HG02870 (cell line): ENCODE measurements at regions not wholly inside any gene's neighbourhood (a gene's known extent, or its start where the extent isn't known, plus 50 kb on each side); places are given as distances from the start of the nearest gene placed in this dataset.
A peak's percentile ranks its signal among the peaks of the same experiment; 100 is the strongest.
"Not testable (repeated sequence)": the region's sequence is repeated elsewhere in the genome, so short reads cannot be mapped to it uniquely, and the experiment has no call there.

Source experiments
- ATAC-seq: cut with Tn5 transposase; IDR thresholded peaks from one replicate; pipeline ENCODE4 v1.9.1; 2021; ENCODE audit warnings: mild to moderate bottlenecking, moderate library complexity; ENCODE audit not compliant: unreplicated experiment

DNA sequence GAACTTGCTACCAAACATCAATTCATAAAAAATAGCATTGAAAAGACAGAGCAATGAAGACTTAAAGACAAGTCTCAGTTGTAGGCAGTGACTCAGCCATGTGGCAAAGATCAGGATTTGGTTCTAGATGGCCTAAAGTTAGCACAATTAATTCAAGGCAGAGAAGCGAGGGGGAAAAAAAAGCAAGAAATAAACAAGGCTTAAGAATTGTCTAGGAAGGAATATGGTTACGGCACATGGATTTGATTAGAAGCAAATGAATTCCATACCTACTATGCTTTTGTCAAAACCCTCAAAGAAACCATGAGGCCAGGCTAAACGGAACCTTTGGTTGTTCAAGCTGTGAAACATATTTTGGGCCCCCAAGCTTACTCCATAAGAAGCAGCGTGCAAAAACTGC is 362.2 kb upstream of the KCNH7 start:
- no peak for ATAC-seq

DNA sequence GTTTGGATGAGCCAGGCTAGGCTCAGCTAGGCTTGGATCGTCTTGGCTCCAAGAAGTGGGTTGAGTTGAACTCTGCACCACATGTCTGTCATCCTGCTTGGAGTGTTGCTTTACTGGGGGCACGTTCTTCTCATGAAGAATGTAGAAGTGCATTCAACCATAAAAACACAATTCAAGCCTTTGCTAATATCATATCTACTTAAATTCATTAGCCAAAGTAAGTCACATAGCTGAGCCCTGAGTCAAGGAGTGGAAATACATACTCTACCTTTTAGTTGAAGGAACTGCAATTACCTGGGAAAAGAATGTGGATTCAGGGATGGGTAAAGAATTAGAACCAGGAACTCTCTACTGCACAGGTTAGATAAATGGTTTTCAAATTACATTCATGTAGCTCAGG is 360.4 kb upstream of the KCNH7 start:
- no peak for ATAC-seq

DNA sequence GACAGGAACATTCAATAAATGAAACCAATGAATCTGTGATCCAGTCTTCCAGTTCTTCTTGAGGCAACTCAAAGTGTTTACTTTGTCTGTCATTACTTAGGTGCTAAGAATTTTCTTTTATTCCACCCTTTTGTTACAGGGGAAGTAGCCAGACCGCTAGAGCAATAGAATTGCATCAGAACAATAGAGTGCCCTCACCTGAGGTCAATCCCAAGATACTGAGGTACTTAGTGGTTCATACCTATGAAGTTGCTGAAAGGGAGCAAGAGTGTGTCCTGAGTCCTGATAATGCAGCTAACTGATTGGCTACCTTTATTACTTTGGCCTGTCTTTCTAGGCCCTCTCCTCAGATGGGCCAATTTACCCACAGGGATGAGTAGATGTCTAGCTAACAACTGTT is 359.4 kb upstream of the KCNH7 start:
- ATAC-seq = no peak

DNA sequence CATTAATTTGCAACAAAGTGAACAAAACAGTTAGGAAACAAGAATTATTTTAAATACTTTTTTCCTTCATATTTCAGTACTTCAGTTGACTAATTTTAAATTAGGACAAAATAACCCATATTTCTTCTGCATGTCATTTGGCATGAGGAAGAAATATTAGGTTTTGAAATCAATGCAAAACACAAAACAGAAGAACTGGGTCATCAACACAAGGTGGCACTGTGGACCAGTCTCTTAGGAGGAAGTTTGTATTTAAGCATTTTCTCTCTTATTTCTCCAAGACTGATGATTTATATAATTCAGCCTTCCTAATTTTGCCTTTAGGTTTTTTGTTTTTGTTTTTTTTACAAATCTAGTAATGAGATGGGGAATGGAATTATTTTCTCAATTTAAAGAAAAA is 352.8 kb upstream of the KCNH7 start:
- no peak for ATAC-seq

DNA sequence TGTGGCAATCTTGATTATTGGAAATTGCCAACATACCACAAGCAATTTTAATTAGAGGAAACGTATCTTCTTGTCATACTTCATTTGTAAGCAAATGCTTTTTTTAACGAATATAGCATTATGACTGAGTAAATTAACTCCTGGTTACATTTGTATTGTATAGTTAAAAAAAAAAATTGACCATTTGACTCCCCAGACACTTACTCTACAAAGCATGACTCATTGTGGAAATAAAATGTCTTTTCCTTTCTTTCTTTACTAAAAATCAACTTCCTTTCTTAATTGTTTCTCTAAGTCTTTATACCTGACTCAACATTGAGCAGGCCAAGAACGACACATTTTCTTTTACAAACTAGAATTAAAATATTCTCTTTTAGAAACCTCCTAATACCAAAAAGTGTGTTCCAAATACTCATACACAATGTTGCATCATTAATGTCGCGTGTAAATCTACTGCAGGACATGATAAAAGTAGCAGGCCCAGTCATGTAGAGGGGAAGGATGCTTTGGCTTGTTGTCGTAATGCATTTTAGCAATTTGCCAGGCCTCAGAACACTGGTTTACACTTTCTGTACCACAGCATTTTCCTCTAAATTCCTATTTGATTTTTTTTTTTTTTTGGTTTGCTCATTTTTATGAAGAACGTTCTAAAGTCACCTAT is 349.6 kb upstream of the KCNH7 start:
- no peak for ATAC-seq

DNA sequence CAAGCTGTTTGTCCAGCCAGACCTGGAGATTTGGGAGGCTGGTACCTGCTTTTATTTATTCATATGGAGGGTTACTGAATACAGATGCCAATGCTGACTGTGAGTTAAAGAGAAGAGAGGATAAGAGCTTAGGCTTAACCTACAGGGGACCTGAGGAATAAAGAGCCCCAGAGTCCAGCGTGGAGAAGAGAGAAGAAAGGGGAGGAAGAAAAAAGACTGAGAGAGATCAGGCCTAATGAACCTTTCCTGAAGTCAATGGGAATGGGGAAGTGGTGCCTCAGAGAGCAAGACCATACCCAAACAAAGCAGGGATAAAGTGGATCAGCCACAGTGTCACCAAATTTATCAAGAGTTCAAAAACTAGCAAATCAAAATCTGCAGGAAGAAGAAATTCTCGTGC is 348.6 kb upstream of the KCNH7 start:
- ATAC-seq = no peak

DNA sequence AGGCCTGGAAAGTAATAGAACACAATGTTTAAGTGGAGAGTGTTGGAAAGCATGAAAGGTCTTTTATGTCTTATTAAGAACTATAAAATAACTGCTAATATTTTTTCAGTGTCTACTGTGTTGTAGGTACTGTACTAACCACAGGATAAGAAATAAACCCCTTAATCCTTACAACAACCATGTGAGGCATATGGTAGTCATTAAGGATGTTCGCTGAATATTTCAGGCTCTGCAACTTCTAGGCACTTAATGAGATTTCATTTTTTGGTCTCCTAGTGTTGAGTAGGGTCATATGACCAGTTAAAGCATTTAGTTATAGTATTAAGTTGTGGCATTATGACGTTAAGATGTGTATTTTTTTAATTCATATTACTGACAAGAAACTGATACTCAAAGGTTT is 346.6 kb upstream of the KCNH7 start:
- no peak for ATAC-seq

DNA sequence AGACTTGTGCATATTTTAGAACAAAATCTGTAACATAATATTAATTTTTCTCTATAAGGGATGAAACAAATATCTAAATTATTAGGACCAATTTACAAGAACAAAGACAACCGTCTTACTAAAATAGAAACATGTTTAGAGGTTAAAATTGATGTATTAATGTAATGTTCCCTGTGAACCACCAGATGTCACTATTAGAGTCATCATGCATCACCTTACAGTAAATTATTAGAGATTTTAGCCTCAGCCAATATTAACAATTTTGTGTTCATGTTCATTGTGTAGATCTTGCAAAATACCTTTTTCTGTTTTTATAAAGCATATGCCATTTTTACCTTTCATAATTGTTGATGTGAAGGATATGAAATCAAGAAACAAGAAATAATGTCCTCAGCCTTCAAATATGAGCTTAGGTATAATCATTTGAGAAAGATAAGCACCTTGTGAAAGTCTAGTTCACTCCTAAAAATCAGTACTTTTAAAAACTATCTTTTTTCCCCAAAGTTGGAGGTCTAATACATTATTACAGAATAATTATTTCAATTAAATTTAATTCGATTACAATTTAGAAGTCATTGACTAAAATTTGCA is 344.3 kb upstream of the KCNH7 start:
- ATAC-seq = peak; percentile 77

DNA sequence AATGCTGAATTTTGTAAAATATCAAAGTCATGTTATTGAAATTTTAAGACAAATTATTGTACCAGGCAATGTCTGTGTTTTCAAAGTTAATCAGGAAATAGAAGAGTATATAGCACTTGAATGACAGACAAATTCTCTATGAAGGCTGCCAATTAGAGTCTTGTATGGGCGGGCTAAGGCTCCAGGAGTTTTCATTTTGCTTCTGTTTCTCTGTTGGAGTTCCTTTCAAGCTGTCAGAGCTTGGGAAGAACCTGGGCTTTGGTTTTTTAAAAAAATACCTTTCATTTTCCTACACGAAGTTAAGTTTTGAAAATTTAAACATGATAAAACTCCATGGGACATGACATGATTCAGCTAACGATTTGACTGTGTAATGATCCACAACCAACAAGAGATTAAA is 339.0 kb upstream of the KCNH7 start:
- no peak for ATAC-seq

DNA sequence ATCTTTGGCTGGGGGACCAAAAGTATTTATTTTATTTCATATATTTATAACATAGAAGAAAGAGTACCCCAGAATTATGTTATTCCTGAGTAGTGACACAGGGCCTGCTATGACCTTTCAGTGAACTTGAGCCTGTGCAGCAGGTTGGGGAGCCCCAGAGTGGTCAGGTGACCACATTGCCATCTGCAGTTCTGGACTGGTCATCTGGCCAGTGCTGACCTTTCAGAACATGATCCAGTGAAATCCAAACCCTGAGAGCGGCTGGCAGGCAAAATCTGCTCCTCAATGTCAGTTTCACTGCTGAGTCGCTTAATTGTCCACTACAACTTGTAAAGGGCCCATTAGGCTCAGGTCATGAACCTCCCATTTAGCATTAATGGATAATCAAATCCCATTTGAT is 336.7 kb upstream of the KCNH7 start:
- no peak for ATAC-seq

DNA sequence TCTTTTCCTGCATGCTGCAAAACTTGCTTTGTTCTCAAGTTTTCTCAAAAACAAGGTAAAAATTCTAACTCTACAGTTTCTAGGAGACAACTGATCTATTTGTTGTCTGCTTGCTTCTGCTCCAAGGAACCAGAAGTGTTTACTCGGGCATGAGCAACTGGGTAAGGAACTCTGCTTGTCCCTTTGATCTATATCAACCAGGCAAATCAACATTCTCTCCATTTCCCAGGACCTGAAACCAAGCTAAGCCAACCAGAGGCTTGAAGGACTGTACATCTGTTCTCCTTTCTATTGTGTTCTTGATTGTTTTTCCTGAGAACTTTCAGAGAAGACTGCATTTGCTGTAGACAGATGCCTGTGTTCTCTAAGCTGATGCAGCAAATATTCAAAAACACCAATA is 335.0 kb upstream of the KCNH7 start:
- no peak for ATAC-seq

DNA sequence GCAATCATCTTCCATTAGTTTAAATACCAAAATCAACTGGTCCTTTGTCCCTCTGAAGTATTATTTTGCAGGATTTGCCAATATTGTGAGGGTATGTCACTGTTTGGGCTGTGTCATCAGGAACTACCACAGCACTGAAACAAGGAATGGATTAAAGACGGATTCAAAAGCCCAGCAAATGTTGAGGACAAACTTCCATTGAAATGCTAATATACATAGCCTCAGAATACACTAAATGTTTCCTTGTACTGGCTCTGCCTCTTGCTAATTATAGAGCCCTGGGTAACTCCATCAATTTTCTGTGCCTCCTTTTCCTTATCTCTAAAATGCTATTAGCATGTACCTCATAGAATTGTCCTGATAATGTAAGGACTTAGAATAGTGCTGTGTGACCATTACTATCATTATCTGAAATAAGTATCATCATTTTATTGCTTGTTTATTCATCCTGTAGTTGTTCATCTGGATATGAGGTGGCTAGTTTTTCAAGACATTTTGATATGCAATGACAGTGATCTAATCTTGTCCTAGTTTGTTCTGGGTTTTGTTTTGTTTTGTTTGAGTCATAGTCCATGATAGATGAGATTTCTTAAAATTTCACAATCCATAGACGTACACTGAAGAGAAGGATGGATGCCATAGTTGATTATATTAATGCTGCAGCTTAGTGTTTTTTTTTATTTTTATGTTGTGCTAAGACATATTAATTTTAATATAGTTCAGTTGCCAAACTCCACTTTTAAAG is 333.4 kb upstream of the KCNH7 start:
- ATAC-seq = no peak

DNA sequence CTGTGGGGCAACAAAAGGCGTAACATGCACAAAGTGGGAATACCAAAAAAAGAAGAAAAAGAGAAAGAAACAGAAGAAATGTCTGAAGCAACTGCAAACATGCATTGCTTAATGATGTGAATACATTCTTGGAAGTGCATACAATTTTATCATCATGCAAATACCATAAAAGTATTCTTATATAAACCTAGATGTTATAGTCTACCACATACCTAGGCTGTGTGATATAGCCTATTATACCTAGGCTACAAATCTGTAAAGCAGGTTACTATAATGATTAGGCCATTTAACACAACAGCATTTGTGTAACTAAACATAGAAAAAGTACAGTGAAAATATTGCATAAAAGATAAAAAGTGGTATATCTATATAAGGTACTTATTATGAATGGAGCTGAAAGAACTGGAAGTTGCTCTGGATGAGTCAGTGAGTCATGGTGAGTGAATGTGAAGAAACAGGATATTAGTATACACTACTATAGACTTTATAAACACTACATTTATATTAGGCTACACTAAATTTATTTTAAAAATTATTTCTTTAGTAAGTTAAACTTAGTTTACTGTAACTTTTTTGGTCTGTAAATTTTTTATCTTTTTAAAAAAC is 319.4 kb upstream of the KCNH7 start:
- no peak for ATAC-seq

DNA sequence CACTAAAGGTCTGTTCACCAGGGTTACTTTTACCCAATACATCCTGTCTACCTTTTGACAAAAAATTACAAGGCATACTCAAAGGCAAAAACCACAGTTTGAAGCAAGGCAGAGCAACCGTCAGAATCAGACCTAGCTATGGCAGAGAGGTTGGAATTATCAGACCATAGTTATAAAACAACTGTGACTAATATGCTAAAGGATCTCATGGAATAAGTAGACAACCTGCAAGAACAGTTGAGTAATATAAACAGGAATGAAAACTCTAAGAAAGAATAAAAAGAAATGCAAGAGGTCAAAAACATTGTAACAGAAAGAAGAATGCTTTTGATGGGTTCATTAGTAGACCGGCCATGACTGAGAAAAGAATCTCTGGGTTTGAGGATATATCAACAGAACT is 318.8 kb upstream of the KCNH7 start:
- no peak for ATAC-seq

DNA sequence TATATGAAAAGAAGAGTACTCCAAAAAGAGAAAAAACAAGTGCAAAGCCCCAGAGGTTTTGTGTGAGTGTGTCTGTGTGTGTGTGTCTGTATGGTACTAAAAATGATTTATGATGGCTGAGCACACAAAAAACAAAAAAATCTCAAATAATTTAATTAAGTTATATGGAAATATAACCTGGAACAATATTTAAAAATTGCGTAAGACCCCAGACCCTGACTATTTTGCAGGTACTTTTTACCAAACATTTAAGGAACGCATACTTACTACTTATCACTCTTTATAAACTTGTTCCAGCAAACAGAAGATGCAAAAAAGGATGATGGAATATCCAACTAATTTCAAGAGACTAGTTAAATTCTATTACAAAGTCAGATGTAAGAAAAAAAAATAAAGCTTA is 317.4 kb upstream of the KCNH7 start:
- ATAC-seq = no peak

DNA sequence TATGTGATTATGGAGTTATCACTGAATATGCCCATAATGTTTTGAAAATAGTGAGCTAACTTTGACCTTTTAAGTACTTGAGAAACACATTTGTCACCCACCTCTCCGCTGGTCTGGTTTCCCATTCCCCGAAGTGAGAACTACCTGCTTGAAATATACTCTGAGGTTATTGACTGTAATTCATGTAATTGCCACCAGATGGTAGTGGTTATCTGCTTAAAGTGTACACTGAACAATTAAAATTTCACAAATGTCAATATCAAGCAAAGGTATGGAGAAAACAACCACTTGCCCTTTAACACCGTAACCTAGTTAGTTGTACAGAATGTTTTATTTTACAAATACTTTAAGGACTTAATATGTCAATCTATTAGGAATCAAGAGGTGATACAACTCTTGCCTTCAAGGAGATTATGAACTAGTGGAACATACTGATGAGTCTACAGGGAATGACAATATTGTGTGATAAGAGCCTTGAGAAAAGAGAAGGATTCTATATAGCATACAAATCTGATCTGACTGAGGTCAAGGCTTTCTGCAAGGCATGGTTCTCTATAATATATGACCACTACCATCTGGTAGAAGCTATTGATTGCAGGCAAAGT is 316.8 kb upstream of the KCNH7 start:
- peak; percentile 94 for ATAC-seq

DNA sequence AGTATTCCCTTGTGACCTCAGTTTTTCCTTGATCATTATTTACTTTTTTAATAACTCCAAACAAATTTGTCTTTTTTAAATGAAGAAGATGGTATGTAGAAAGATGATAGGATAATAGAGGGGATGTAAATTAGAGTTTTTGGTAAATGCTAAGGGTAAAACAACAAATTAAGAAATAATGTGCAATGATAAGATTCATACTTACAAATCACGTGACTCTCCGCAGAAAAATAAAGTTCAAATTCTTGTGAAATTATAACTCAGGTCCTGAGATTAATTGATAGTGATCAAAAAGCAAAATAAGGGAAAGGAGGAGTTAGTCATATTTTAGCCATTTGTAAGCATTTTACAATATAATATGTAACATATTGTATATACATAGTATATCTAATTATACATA is 304.1 kb upstream of the KCNH7 start:
- ATAC-seq = no peak

DNA sequence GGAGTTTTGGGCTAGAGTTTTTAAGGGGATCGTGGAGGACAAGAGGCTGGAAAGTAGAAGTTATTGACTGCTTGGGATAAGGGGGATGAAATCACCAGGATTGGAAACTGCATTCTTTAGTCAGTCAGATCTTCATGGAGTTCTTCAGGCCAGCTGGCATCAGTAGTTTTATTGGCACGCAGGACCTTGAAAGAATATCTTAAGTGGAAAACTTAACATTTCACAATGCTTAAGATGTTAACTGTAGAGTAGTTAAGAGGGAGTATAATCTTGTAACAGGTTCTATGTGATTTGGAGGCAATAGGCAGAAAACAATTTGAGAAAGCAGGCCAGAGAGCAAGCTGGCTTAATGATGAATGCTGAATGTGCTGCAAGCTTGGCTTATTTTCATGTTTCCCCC is 300.4 kb upstream of the KCNH7 start:
- no peak for ATAC-seq

DNA sequence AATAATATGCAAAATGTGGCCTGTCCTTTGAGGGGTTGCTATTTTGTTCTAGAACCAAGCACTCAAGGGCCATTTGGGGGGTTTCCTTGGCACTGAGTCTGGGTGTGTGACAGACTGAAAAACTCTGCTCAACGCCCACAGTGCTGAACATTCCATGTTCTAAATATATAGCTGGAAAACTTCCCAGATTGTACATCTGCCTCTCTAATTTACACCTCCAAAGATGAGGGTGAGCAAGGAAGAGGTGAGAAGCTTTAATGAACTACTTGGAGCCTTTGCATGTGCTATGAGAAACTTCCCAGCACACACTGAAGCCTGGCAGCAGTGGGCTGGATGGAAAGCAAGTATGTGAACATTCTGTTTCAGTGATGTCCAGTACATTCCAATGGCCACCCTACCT is 296.7 kb upstream of the KCNH7 start:
- ATAC-seq = no peak

DNA sequence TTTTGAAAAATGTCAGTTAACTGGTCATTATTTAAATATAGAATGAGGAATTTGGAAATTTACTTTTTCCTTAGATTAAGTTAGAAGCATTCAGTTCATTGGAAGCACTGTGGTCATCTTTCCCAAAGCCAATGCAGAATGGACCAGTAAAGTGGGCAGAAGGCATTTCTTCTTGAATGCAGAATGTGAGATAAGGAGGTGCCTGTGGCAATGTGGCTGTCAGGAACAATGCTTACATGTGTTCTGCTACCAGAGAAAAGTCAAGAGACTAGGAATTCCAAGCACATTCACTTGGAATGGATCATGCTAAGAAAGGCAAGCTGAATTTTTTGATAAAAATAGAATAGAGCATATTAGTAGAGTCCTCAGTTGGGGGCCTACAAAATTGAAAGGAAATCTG is 295.0 kb upstream of the KCNH7 start:
- no peak for ATAC-seq

DNA sequence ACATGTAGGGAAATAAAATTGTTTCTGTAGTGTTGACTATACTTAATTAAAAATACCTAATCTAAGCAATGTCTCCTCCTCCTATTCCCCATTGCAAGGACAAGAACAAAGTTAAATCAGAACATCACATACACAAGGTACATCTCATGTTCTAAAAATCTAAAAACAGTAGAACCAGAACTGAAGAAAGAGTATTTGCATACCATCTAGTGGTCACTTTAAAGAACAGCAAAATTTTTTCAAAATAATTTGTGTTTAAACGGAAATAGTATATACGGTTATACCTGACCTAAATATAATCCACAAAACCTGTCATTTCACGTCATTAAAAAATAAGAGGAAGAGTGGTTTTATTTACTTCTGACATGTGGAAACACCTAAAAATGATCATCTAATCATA is 294.3 kb upstream of the KCNH7 start:
- no peak for ATAC-seq

DNA sequence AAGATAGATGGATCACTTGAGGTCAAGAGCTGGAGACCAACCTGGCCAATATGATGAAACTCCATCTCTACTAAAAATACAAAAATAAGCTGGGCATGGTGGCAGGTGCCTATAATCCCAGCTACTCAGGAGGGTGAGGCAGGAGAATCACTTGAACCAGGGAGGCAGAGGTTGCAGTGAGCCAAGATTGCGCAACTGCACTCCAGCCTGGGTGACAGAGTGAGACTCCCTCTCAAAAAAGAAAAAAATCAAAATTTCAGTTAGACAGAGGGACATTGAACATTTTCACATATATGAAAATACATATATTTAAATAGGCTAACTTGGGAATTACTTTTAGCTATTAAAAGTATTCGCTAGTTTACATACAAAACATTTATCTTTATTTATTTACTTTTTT is 293.6 kb upstream of the KCNH7 start:
- ATAC-seq = not testable (repeated sequence)
